Adrenal gland (tissue), 5 donors: ENCODE measurements at regions not wholly inside any gene's neighbourhood (a gene's known extent, or its start where the extent isn't known, plus 50 kb on each side); places are given as distances from the start of the nearest gene placed in this dataset.

ENCODE experiments used
- POLR2A ChIP-seq, 2 donors: fragments of 450-650 bp; IDR thresholded peaks; one replicate each; pipeline ENCODE4 v1.6.1; 2017; ENCODE audit warnings: antibody characterized with exemption in 2 of 2, mild to moderate bottlenecking in 2 of 2, moderate library complexity in 1 of 2
- TF ChIP-seq, protein P1 (sequence below), 6 experiments: fragments of 450-650 bp in 4 of 6; fragments of 200-600 bp in 2 of 6; sonication (generic) in 1 of 6; IDR thresholded peaks; 1 replicate in 5 of 6; 2 replicates in 1 of 6; pipeline versions ENCODE4 v1.5.1 to v1.8.0; 2016 to 2021; ENCODE audit warnings: antibody characterized with exemption in 6 of 6, mild to moderate bottlenecking in 2 of 6, moderate library complexity in 1 of 6
- donor health status: DM: no; HTN: no; CAD: no.

DNA sequence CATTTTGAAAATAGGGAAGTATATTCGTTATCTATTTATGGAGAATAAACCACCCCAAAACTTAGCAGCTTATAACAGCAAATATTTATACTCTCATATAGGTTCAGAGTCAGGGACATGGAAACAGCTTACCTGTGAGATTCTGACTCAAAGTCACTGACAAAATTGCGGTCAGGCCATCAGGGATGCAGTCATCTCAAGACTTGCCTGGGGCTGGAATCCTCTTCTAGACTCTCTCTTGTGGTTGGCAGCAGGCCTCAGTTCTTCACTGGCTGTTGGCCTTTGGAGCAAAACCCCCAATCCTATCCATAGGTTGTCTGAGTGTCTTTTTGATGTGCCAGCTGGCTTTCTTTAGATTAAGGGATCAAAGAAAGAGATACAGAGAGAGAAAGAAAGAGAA lies 275.6 kb downstream of the SEC61B start:
- TF ChIP-seq, protein P1, sequence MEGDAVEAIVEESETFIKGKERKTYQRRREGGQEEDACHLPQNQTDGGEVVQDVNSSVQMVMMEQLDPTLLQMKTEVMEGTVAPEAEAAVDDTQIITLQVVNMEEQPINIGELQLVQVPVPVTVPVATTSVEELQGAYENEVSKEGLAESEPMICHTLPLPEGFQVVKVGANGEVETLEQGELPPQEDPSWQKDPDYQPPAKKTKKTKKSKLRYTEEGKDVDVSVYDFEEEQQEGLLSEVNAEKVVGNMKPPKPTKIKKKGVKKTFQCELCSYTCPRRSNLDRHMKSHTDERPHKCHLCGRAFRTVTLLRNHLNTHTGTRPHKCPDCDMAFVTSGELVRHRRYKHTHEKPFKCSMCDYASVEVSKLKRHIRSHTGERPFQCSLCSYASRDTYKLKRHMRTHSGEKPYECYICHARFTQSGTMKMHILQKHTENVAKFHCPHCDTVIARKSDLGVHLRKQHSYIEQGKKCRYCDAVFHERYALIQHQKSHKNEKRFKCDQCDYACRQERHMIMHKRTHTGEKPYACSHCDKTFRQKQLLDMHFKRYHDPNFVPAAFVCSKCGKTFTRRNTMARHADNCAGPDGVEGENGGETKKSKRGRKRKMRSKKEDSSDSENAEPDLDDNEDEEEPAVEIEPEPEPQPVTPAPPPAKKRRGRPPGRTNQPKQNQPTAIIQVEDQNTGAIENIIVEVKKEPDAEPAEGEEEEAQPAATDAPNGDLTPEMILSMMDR (IDR thresholded peaks at IDR 0.05) = no peak
- no peak for TF ChIP-seq POLR2A (IDR thresholded peaks at IDR 0.05)
